GM19043 (cell line): ENCODE measurements at regions not wholly inside any gene's neighbourhood (a gene's known extent, or its start where the extent isn't known, plus 50 kb on each side); places are given as distances from the start of the nearest gene placed in this dataset.
A peak's percentile ranks its signal among the peaks of the same experiment; 100 is the strongest.

Experiments used
- ATAC-seq: cut with Tn5 transposase; IDR thresholded peaks from one replicate; pipeline ENCODE4 v1.9.1; 2021; ENCODE audit warnings: low read depth; ENCODE audit not compliant: unreplicated experiment

GRCh38 chr7:41256186-41256945 lies 446.5 kb downstream of the INHBA start:
- no peak for ATAC-seq

GRCh38 chr7:41255716-41256115 lies 447.2 kb downstream of the INHBA start:
- no peak for ATAC-seq

- no peak for ATAC-seq
Measured at GRCh38 chr7:41255113-41255512, 447.8 kb downstream of the INHBA start.

GRCh38 chr7:41252957-41253356 lies 449.9 kb downstream of the INHBA start:
- ATAC-seq, result no peak

- ATAC-seq, result no peak
Measured at GRCh38 chr7:41252551-41252950, 450.3 kb downstream of the INHBA start.

DNA sequence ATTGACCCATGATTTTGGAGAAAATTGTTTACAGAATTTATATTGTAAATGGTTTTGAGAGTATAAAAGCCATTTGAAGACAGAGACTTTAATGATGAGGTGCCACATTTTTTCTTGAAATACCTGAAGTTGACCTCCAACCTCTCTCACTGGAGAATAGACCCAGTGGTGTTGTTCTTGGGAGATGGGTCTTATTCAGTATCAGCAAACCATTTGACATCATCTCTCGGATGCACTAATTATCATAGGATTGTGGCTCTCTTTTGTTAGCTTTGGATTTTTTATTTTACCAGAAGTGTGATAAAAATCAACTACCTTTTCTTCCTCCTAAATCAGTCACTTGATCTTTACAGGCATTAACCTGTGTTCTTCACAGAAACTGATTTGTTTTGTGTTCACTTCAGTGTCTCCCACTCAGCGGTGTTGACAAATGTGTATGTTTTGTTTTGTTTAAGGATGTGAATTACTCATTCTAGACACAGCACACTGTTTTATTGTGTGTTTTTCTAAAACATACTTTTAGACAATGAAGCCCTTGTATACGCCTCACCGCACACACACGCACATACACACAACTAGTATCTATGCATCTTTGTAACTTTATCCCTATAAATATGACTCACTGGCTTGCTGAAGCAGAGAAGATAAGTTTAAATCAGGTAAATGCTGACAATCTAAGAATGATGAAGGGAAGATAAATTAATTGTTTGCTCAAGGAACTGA lies 455.6 kb downstream of the INHBA start:
- ATAC-seq, result no peak

GRCh38 chr7:41245916-41246315 lies 457.0 kb downstream of the INHBA start:
- no peak for ATAC-seq

DNA sequence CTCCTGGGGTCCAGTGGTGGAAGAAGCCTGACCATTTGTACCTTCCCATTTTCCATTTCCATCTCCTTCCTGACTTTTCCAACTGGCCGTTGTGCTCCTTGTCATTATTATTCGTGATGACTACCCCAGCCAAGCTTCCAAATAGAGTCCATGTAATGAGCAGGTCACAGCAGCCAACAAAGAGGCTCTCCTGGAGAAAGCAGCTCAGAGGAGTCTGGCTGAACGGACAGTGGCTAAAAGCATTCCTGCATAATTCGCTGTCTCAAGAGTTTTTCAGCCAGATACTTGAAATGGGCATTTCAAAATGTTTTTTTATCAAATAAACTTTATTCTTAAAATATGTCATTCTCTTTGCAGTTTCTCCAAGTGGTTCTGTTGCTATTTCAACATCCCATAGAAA lies 458.6 kb downstream of the INHBA start:
- no peak for ATAC-seq

GRCh38 chr7:41241641-41242040 lies 461.2 kb downstream of the INHBA start:
- no peak for ATAC-seq

DNA sequence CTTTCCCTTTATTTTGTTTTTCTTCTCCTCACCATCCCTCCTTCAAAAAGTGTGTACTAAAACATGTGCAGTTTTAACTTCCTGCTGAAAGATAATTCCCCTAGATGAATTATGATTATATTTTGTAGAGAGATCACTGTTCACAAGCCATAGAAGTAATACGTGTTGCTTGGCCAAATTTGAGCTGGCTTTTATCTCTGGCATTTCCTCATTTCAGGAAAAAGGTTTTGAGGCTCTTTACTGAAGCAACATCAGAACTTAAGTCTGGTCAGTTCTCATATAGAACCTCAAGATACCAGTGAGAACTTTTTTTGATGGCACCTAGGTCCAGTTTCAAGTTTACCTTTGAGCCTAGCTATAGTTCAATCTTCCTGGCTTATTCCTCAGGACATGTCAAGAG lies 463.3 kb downstream of the INHBA start:
- ATAC-seq, result no peak

DNA sequence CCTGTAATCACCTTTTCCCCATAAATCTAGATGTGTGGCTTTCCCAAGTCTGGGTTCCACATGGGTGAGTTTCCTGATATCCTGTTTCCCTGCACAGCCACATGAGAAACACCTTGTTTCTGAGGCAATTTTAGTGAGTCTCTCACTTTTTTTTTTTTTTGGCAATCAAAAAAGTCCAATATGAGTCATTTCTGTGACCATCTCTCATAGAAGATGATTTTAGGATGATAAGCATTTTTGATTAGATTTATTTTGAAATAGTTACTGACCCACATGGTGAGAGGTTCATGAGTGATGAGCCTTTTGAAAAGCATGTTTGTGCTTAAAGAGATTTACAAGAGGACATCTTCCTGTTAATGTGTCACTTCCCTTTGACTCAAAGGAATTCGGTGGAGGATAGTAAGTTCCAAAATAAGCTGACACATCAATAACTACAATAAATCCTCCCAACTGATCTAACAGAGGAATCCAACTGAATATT lies 464.0 kb downstream of the INHBA start:
- no peak for ATAC-seq

GRCh38 chr7:41237956-41238355 lies 464.9 kb downstream of the INHBA start:
- no peak for ATAC-seq

DNA sequence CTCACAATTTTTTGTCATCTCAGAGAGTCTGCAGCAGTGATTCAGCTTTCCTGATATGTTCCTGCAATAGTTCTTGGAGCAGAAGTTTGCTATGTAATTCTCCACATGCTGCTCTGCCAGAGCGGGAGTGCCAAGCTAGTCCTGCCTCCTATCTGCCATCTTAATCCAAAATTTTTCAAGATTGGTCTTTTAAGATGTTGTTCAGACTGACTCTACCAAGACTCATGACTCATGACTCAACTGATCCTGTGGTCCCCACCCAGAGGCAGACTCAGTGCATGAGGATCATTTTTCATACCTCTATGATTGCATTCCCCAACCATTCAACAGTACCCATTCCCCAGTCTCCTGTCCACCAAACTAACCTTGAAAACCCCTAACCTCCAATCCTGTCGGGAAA lies 470.8 kb downstream of the INHBA start:
- no peak for ATAC-seq

GRCh38 chr7:41224063-41224763 lies 478.7 kb downstream of the INHBA start:
- ATAC-seq, result no peak

DNA sequence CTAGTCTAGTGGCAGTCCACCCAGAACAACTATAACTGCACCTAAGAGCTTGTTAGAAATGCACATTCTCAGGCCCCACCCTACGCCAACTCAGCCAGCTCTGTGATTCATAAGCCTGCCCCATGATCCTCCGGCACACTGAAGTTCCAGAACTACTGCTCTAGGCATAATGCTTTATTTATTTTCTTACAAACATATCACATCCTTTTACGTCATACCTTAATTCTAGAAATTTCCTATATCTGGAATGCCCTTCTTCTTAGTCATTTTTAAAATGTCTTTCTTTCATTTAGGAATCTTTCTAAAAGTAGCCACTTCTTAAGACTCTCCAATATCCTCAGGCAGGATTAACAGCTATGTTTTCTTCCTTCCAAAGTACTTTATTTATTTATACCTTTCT lies 480.1 kb downstream of the INHBA start:
- ATAC-seq, result no peak

DNA sequence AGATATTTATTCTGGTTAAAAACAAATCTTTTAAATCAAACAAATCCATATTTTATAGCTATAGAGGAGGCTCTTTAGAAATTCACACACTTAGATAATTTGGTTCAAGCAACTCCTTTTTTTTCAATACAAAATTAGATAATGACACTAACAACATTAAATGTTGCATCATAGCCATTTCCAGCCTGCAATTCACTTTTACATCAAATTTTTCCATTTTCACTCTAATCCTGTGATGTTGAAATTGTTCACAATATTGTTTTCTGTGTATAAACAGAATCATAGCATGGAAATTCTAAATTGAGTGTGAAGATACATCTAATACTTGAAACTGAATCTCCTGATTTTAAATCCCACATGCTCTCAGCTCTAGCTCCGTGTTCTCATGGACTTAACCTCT lies 482.6 kb downstream of the INHBA start:
- no peak for ATAC-seq

GRCh38 chr7:41219276-41219675 lies 483.6 kb downstream of the INHBA start:
- ATAC-seq, result no peak

- no peak for ATAC-seq
Measured at GRCh38 chr7:41217306-41217705, 485.6 kb downstream of the INHBA start.

DNA sequence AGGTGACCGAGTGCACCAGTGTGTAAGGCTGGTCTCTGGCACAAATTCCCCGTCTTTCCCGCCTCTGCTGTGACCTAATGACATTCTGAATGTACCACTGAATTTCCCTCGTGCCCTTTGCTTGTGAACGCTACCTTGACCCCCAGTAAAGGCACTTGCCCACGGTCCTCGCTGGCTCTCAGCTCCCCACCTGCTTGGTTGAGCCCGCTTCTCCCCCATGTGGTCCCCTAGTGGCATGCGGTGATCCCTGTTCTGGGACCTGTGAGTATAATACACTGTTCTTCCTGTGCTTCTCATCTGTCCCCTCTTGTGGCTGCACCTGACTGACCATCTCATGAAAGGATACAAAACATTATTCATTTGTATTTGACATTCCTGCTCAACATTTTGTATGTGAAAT lies 495.7 kb downstream of the INHBA start:
- ATAC-seq, result no peak

DNA sequence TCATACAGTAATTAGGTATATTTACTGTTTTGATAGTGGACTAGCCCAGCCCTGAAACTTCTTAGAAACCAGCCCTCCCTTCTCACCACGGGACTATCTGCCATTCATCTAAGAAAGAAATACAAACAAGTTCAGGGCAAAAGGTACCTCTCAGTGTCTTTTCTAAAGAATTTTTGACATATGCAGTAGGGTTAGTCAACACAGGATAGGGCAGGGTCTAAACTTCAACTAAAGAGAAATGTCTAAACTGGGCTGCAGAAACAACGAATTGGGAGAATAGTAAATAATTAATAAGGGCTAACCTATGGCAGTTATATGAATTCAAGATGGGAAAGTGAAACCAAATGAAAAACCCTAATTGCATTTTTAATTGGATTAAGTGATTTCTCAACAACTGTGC lies 496.6 kb downstream of the INHBA start:
- ATAC-seq, result peak; percentile 37

DNA sequence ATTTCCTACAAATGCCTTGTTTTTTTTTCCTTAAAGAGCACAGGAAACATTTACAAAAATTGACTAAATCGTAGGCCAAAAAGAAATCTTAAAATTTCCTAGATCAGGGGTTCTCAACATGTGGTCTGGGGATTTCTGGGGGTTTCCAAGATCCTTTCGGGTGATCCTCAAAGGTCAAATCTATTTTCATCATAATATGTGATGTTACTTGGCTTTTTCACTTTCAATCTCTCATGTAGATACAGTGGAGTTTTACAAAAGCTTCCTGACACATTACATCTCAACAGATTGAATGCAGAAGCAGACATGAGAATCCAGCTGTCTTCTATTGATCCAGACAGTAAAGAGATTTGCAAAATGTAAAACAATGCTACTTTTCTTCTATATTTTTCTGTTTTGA lies 497.3 kb downstream of the INHBA start:
- peak; percentile 55 for ATAC-seq
